ENCODE measurements at regions not wholly inside any gene's neighbourhood (a gene's known extent, or its start where the extent isn't known, plus 50 kb on each side); places are given as distances from the start of the nearest gene placed in this dataset.
A peak's percentile ranks its signal among the peaks of the same experiment; 100 is the strongest.

- H3K36me3 ChIP-seq (replicated peaks in 1 of 2; ENCODE audit: insufficient read depth in 1 of 2, low read depth in 2 of 2): no peaks in the 10 kb centered on the region
- intact Hi-C loops (cut with DNase I): loop anchor here (5.0 kb wide), 1 partner anchor 381 kb away; no protein-coding TSS in a partner anchor
- H3K4me1 ChIP-seq: no peaks in the 10 kb centered on the region
- peak in 1 of 4 donors; percentile 30 for DNase-seq
- 80 to 83% methylated on average over 1 of the region's 1 CpG for WGBS, 2 donors
- no peak overlapping the region for H3K4me3 ChIP-seq
- no peaks in the 10 kb centered on the region for H3K9me3 ChIP-seq
- H3K27ac ChIP-seq: no peak overlapping the region
- H3K27me3 ChIP-seq: no peaks in the 10 kb centered on the region
- TF ChIP-seq CTCF (IDR thresholded peaks at IDR 0.05): no peak
- TF ChIP-seq POLR2A (IDR thresholded peaks at IDR 0.05): no peak
- no peak for ATAC-seq
Observed at GRCh38 chr1:172821609-172822274, 162.8 kb downstream of the FASLG start.

- 64 to 81% methylated on average over 1 of the region's 1 CpG for WGBS, 2 donors
- no peak overlapping the region for H3K27ac ChIP-seq
- no peak for ATAC-seq
- no peaks in the 10 kb centered on the region for H3K4me1 ChIP-seq
- H3K9me3 ChIP-seq: no peaks in the 10 kb centered on the region
- no peak for DNase-seq
- H3K36me3 ChIP-seq (replicated peaks in 1 of 2; ENCODE audit: insufficient read depth in 1 of 2, low read depth in 2 of 2): no peaks in the 10 kb centered on the region
- H3K4me3 ChIP-seq: no peak overlapping the region
- H3K27me3 ChIP-seq: no peaks in the 10 kb centered on the region
- TF ChIP-seq POLR2A (IDR thresholded peaks at IDR 0.05) (no peak), CTCF (IDR thresholded peaks at IDR 0.05) (no peak)
- intact Hi-C loops (cut with DNase I): loop anchor here (5.0 kb wide), 1 partner anchor 379 kb away; no protein-coding TSS in a partner anchor
Observed at GRCh38 chr1:172822886-172823285, 164.0 kb downstream of the FASLG start.

- DNase-seq: no peak
- no peaks in the 10 kb centered on the region for H3K4me1 ChIP-seq
- H3K36me3 ChIP-seq (replicated peaks in 1 of 2; ENCODE audit: insufficient read depth in 1 of 2, low read depth in 2 of 2): no peaks in the 10 kb centered on the region
- TF ChIP-seq CTCF (IDR thresholded peaks at IDR 0.05) (no peak), POLR2A (IDR thresholded peaks at IDR 0.05) (no peak)
- ATAC-seq: peak; percentile 17
- H3K27ac ChIP-seq: no peak overlapping the region
- no peaks in the 10 kb centered on the region for H3K9me3 ChIP-seq
- no peak overlapping the region for H3K4me3 ChIP-seq
- H3K27me3 ChIP-seq: no peaks in the 10 kb centered on the region
- intact Hi-C loops (cut with DNase I): loop anchor here (5.0 kb wide), 1 partner anchor 379 kb away; no protein-coding TSS in a partner anchor
Observed at GRCh38 chr1:172823534-172823933, 164.6 kb downstream of the FASLG start.

- Histone ChIP-seq H3K4me3 (no peak overlapping the region), H3K9me3 (no peaks in the 10 kb centered on the region), H3K36me3 (replicated peaks in 1 of 2; ENCODE audit: insufficient read depth in 1 of 2, low read depth in 2 of 2) (no peaks in the 10 kb centered on the region), H3K27ac (no peak overlapping the region), H3K27me3 (no peaks in the 10 kb centered on the region), H3K4me1 (no peaks in the 10 kb centered on the region)
- intact Hi-C loops (cut with DNase I): loop anchor here (5.0 kb wide), 1 partner anchor 378 kb away; no protein-coding TSS in a partner anchor
- WGBS, 2 donors: 49 to 64% methylated on average over 3 of the region's 3 CpGs
- DNase-seq (no peak), ATAC-seq (no peak)
- TF ChIP-seq POLR2A (IDR thresholded peaks at IDR 0.05) (no peak), CTCF (IDR thresholded peaks at IDR 0.05) (no peak)
Observed at GRCh38 chr1:172824209-172824608, 165.3 kb downstream of the FASLG start.
